ENCODE measurements at regions not wholly inside any gene's neighbourhood (a gene's known extent, or its start where the extent isn't known, plus 50 kb on each side); places are given as distances from the start of the nearest gene placed in this dataset.

- DNase-seq = no peak
Measured at GRCh38 chr14:101004954-101005353, 101.4 kb upstream of the RTL1 start.

DNA sequence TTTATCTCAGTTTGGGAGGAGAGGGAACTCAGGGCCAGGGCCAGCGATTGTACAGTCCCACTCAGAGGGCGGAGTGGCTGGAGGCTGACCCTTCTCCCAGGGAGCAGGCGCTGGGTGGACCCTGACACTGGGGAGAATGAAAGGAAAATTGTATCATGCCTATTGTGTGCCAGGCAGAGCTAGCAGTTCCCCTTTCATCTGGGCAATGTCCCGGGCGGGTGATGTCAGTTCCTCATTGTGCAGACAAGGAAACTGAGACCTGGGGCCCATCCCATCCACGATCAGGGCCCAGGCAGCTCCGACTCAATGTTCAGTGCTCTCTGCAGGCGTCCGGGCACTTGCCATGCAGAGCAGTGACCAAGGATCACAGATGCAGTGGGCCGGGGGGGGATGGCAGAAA is 101.9 kb upstream of the RTL1 start:
- no peak for DNase-seq

DNA sequence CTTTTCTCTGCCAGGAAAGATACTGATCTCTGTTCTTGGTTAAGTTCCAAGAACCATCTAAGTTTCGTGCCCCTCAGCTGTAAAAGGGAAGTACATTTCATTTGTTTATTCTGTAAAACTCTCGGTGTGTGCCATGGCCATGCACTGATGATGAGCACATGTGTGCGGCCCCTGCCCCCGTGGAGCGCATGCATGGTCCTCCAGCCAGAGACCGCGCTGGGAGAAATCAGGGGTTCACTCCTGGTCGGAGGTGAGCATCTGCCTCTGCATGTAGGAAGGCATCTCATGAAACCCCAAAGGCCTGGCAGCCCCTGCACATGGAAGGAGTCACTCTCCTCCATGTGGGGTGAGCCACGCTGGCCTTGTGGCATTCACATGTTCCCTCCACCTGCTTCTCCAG is 102.5 kb upstream of the RTL1 start:
- DNase-seq = no peak

GRCh38 chr14:101007004-101007614 is 103.6 kb upstream of the RTL1 start:
- no peak for DNase-seq

DNA sequence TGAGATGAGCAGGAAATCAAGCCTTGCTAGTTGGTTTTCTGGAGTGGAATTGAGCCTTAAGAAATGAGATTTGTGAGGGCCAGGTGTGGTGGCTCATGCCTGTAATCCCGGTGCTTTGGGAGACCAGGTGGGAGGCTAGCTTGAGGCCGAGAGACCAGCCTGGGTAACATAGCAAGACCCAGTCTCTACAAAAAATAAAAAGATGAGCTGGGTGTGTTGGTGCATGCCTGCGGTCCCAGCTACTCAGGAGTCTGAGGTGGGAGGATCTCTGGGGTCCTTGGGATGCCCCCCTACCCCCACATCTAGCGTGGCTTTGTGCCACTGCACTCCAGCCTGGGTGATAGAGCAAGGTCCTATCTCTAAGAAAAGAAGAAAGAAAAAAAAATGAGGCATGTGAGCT is 104.2 kb upstream of the RTL1 start:
- DNase-seq = no peak

GRCh38 chr14:101008196-101008595 is 104.7 kb upstream of the RTL1 start:
- no peak for DNase-seq

- DNase-seq = no peak
Measured at GRCh38 chr14:101008631-101009336, 105.3 kb upstream of the RTL1 start.

- no peak for DNase-seq
Measured at GRCh38 chr14:101009531-101009930, 106.0 kb upstream of the RTL1 start.

DNA sequence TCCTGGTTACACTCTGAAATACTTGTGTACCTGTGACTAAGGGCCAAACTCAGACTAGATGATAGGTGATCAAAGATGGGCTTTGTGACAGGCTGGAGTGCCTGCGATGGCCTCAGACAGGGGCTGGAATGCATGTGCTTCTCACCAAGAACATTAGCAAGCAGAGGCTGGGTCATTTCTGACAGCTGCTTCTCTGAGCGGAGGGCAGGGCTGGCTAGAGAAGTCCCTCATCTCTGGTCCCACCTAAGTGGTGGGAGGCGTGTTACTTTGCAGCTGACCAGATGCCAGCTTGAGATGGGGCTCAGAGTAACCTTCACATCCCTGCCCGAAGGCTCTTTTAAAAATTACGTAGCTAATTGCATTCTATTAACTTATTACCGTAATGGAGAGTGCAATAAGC is 106.8 kb upstream of the RTL1 start:
- no peak for DNase-seq

- no peak for DNase-seq
Measured at GRCh38 chr14:101010835-101011234, 107.3 kb upstream of the RTL1 start.

DNA sequence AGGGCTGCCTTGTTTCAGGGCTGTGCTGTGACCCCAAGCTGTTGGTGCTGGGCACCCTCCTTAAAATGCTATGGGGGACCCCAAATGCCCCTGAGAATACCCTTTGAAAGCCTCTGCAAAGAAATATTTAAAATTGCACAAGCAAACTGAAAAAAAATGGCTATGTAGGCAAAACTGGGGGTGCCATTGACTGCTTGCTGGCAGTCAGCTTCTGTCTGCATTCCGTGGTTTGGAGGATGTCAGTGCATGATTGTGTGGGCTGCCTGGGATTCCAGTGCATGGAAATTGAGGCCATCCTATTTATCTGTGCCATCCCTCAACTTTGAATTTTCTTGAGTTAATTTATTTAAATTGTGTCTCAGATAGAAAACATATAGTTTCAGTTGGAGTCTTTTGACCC is 113.7 kb upstream of the RTL1 start:
- DNase-seq = no peak

DNA sequence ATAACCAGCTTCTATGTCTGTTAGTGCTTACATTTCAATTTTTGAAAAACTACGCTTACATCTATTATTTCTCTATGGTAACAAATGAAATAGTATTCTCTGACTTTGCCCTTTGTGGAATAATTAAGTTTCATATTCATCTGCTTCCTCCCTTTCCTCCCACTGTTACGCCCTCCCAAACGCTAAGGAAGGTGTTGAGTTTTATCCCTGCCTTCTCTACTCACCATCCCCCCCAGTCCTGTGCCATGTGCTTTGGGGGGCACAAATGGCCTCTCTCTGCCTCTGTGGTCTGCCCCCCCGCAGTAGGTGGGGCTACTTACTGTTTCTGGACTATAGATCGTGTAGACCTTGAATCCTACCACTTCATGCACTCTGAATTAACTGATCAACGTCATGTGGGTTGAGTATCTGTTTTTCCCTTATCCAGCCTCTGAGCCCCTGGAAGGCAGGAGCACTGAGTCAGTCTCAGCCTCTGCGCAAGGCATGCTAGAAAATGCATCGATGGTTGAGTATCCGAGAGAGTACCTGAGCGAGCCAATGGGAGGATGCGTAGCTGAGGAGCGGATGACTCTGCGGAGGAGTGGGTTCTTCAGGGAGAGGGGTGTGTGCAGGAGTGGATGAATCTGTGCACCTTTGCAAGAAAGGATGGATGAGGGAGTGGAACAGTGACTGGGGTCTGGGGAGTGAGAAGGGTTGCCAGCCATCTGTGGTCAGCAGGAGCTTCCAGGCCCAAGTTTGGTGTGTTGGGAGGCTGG is 114.5 kb upstream of the RTL1 start:
- DNase-seq = no peak

GRCh38 chr14:101018561-101019290 is 115.2 kb upstream of the RTL1 start:
- no peak for DNase-seq

DNA sequence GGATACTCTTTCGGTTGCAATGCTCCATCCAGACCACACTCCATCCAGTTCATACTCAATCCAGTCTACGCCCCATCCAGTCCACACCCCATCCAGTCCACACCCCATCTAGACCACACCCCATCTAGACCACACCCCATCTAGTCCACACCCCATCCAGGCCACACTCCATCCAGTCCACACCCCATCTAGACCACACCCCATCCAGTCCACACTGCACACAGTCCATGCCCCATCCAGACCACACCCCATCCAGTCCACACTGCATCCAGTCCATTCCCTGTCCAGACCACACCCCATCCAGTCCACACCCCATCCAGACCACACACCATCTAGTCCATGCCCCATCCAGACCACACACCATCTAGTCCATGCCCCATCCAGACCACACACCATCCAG is 116.0 kb upstream of the RTL1 start:
- DNase-seq = no peak

DNA sequence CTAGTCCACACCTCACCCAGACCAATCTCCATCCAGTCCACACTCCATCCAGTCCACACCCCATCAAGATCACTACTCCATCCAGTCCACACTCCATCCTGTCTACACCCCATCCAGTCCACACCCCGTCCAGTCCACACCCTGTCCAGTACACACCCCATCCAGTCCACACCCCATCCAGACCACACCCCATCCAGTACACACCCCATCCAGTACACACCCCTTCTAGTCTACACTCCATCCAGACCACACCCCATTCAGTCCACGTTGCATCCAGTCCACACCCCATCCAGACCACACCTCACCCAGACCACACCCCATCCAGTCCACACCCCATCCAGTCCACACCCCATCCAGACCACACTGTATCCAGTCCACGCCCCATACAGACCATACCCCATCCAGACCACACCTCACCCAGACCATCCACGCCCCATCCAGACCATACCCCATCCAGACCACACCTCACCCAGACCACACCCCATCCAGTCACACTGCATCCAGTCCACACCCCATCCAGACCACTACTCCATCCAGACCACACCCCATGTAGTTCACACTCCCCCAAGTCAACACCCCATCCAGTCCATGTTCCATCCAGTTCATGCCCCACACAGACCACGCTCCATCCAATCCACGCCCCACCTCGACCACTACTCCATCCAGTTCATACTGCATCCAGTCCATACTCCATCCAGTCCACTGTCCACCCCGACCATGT is 116.6 kb upstream of the RTL1 start:
- no peak for DNase-seq

- DNase-seq = no peak
Measured at GRCh38 chr14:101020834-101021370, 117.4 kb upstream of the RTL1 start.

- DNase-seq = no peak
Measured at GRCh38 chr14:101022121-101022520, 118.6 kb upstream of the RTL1 start.

- DNase-seq = peak; percentile 4
Measured at GRCh38 chr14:101022916-101023435, 119.5 kb upstream of the RTL1 start.

GRCh38 chr14:101024686-101025085 is 121.2 kb upstream of the RTL1 start:
- no peak for DNase-seq

DNA sequence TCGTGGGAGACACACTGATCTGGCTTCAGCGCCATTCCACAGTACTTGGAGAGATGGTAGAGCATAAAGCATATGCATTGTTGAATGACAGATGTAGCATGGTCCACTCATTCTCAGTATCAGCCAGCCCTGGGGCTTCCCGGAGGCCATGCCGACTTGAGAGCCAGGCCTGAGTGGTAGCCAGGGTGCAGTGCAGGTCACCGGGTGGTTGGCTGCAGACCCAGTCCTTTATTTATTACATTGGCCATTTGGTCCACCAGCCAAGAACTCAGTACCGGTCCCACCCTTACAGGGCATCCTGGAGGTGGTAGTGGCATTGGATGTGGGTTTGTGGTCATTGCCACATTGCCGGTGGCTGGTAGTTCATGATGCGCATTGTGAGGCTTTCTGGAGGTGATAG is 121.6 kb upstream of the RTL1 start:
- no peak for DNase-seq

GRCh38 chr14:101025696-101026095 is 122.2 kb upstream of the RTL1 start:
- no peak for DNase-seq

DNA sequence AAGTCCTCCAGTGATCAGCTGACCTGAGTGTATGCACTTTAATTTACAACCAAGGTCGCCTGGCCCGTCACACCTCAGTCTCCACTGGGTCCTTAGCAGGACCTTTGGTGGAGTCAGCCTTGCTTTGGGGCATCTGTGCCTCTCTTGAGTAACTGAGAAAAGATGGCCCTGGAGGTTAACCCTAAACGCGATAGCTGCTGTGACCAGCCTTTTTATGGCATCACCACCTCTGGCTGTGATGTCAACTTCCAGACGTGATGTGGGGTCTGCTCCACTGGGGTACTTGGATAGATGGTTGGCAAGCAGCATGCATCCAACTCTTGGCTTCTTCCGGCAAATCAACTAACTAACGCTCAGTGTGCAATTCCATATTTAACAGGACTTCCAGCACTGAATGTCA is 122.8 kb upstream of the RTL1 start:
- DNase-seq = no peak
